ENCODE measurements at regions not wholly inside any gene's neighbourhood (a gene's known extent, or its start where the extent isn't known, plus 50 kb on each side); places are given as distances from the start of the nearest gene placed in this dataset.
"Not testable (repeated sequence)": the region's sequence is repeated elsewhere in the genome, so short reads cannot be mapped to it uniquely, and the experiment has no call there.

GRCh38 chr2:129810521-129810920, 168.9 kb upstream of the RAB6C start:
- ATAC-seq (no peak), DNase-seq (ENCODE audit: low spot score) (no peak)
- intact Hi-C loops (cut with DNase I), result no loop called here

GRCh38 chr2:129812071-129812470, 167.4 kb upstream of the RAB6C start:
- DNase-seq (ENCODE audit: low spot score), result peak; percentile 74
- intact Hi-C loops (cut with DNase I), result no loop called here
- ATAC-seq, result peak; percentile 84

GRCh38 chr2:129812654-129813053, 166.8 kb upstream of the RAB6C start:
- no peak for ATAC-seq
- intact Hi-C loops (cut with DNase I), result no loop called here
- DNase-seq (ENCODE audit: low spot score), result no peak

- peak; percentile 36 for ATAC-seq
- intact Hi-C loops (cut with DNase I), result no loop called here
- no peak for DNase-seq (ENCODE audit: low spot score)
Measured at GRCh38 chr2:129813404-129813803, 166.1 kb upstream of the RAB6C start.

- no peak for ATAC-seq
- no peak for DNase-seq (ENCODE audit: low spot score)
- intact Hi-C loops (cut with DNase I), result no loop called here
Measured at GRCh38 chr2:129816813-129817574, 162.5 kb upstream of the RAB6C start.

GRCh38 chr2:129819855-129820254, 159.6 kb upstream of the RAB6C start:
- ATAC-seq (no peak), DNase-seq (ENCODE audit: low spot score) (no peak)
- intact Hi-C loops (cut with DNase I), result no loop called here

GRCh38 chr2:129820908-129821307, 158.6 kb upstream of the RAB6C start:
- DNase-seq (ENCODE audit: low spot score) (no peak), ATAC-seq (no peak)
- intact Hi-C loops (cut with DNase I), result no loop called here

- ATAC-seq (no peak), DNase-seq (ENCODE audit: low spot score) (no peak)
- intact Hi-C loops (cut with DNase I), result no loop called here
Measured at GRCh38 chr2:129821445-129821844, 158.0 kb upstream of the RAB6C start.

GRCh38 chr2:129823044-129823443, 156.4 kb upstream of the RAB6C start:
- DNase-seq (ENCODE audit: low spot score) (no peak), ATAC-seq (no peak)
- intact Hi-C loops (cut with DNase I), result no loop called here

- intact Hi-C loops (cut with DNase I), result no loop called here
- no peak for ATAC-seq
- no peak for DNase-seq (ENCODE audit: low spot score)
Measured at GRCh38 chr2:129827311-129828090, 152.0 kb upstream of the RAB6C start.

GRCh38 chr2:129828792-129829191, 150.7 kb upstream of the RAB6C start:
- no peak for DNase-seq (ENCODE audit: low spot score)
- intact Hi-C loops (cut with DNase I), result no loop called here

GRCh38 chr2:129829588-129829987, 149.9 kb upstream of the RAB6C start:
- DNase-seq (ENCODE audit: low spot score) (no peak), ATAC-seq (no peak)
- intact Hi-C loops (cut with DNase I), result no loop called here

More at GRCh38 chr2:129828792-129829191, 150.7 kb upstream of the RAB6C start:
- no peak for ATAC-seq

- DNase-seq (ENCODE audit: low spot score) (no peak), ATAC-seq (no peak)
- intact Hi-C loops (cut with DNase I), result no loop called here
Measured at GRCh38 chr2:129831018-129831417, 148.4 kb upstream of the RAB6C start.

- ATAC-seq; DNase-seq (ENCODE audit: low spot score); intact Hi-C loops (cut with DNase I): not testable (repeated sequence)
Measured at GRCh38 chr2:129833465-129833864, 146.0 kb upstream of the RAB6C start.

- no peak for ATAC-seq
- intact Hi-C loops (cut with DNase I), result no loop called here
Measured at GRCh38 chr2:129847043-129847442, 132.4 kb upstream of the RAB6C start.

GRCh38 chr2:129849559-129850160, 129.8 kb upstream of the RAB6C start:
- ATAC-seq, result peak; percentile 60
- intact Hi-C loops (cut with DNase I), result no loop called here
- no peak for DNase-seq (ENCODE audit: low spot score)

More at GRCh38 chr2:129847043-129847442, 132.4 kb upstream of the RAB6C start:
- no peak for DNase-seq (ENCODE audit: low spot score)

- DNase-seq (ENCODE audit: low spot score) (no peak), ATAC-seq (no peak)
- intact Hi-C loops (cut with DNase I), result no loop called here
Measured at GRCh38 chr2:129857200-129857599, 122.3 kb upstream of the RAB6C start.

GRCh38 chr2:129859175-129859574, 120.3 kb upstream of the RAB6C start:
- DNase-seq (ENCODE audit: low spot score) (no peak), ATAC-seq (no peak)
- intact Hi-C loops (cut with DNase I), result no loop called here

GRCh38 chr2:129860088-129860487, 119.4 kb upstream of the RAB6C start:
- ATAC-seq (no peak), DNase-seq (ENCODE audit: low spot score) (no peak)
- intact Hi-C loops (cut with DNase I), result no loop called here

- DNase-seq (ENCODE audit: low spot score) (no peak), ATAC-seq (no peak)
- intact Hi-C loops (cut with DNase I), result no loop called here
Measured at GRCh38 chr2:129861666-129862288, 117.7 kb upstream of the RAB6C start.

All from sciatic nerve (tissue), 2 donors.